SK-N-SH (cell line): ENCODE measurements at regions not wholly inside any gene's neighbourhood (a gene's known extent, or its start where the extent isn't known, plus 50 kb on each side); places are given as distances from the start of the nearest gene placed in this dataset.

ENCODE experiments used
- CTCF ChIA-PET: fragments of 300-600, 350-600 bp; formaldehyde crosslinking; extraction: SDS; loops from one replicate; lab custom pipeline; 2021; lab: Yijun Ruan, JAX
- POLR2A ChIA-PET: fragments of 350-600 bp; sonication (Branson Sonifier 250); formaldehyde crosslinking; extraction: SDS; loops from one replicate; lab custom pipeline; 2020; ENCODE audit warnings: antibody characterized with exemption, inconsistent platforms; lab: Yijun Ruan, JAX
- DNase-seq: peaks from one replicate; pipeline ENCODE4 v3.0.0; 2012
- H2AFZ ChIP-seq: fragments of 200-600 bp; sonication (generic); 2 replicates; pipeline ENCODE4 v1.8.1; 2016; ENCODE audit warnings: antibody characterized with exemption, mild to moderate bottlenecking, low read depth
- H3F3A ChIP-seq: fragments of 200-600 bp; sonication (generic); replicated peaks from 2 replicates; pipeline ENCODE3; 2016; ENCODE audit warnings: antibody characterized with exemption, mild to moderate bottlenecking; ENCODE audit not compliant: insufficient read depth
- H3K27ac ChIP-seq, 2 experiments: fragments of 200-500 bp in 1 of 2; fragments of 200-600 bp in 1 of 2; sonication (Bioruptor generic) in 1 of 2; sonication (generic), shearing (Covaris generic) in 1 of 2; 2 replicates each; pipeline versions ENCODE4 v1.5.1 to v1.6.1; 2014 to 2016; ENCODE audit warnings: low read depth in 2 of 2, inconsistent platforms in 1 of 2, low read length in 1 of 2, mild to moderate bottlenecking in 1 of 2, mixed read lengths in 1 of 2
- H3K27me3 ChIP-seq: fragments of 200-600 bp; sonication (generic), shearing (Covaris generic); 2 replicates; pipeline ENCODE4 v1.6.1; 2016; ENCODE audit warnings: mixed run types; ENCODE audit not compliant: insufficient read depth
- H3K36me3 ChIP-seq, 2 experiments: fragments of 200-500 bp in 1 of 2; fragments of 200-600 bp in 1 of 2; sonication (Bioruptor generic) in 1 of 2; sonication (generic) in 1 of 2; replicated peaks in 1 of 2; 2 replicates each; pipeline versions ENCODE3 to v1.5.1; 2014 to 2016; ENCODE audit warnings: low read length in 1 of 2, mild to moderate bottlenecking in 1 of 2; ENCODE audit not compliant: insufficient read depth in 2 of 2, control insufficient read depth in 1 of 2
- H3K4me1 ChIP-seq, 2 experiments: fragments of 200-500 bp in 1 of 2; fragments of 200-600 bp in 1 of 2; sonication (Bioruptor generic) in 1 of 2; sonication (generic), shearing (Covaris generic) in 1 of 2; 2 replicates each; pipeline versions ENCODE4 v1.5.1 to v1.6.1; 2014 to 2016; ENCODE audit warnings: low read depth in 1 of 2, low read length in 1 of 2, mixed run types in 1 of 2; ENCODE audit not compliant: insufficient read depth in 2 of 2, control insufficient read depth in 1 of 2
- H3K4me2 ChIP-seq: fragments of 200-600 bp; sonication (generic), shearing (Covaris generic); 2 replicates; pipeline ENCODE4 v1.6.1; 2017; ENCODE audit warnings: mixed run types
- H3K4me3 ChIP-seq, 2 experiments: fragments of 200-500 bp in 1 of 2; fragments of 200-600 bp in 1 of 2; sonication (Bioruptor generic) in 1 of 2; sonication (generic), shearing (Covaris generic) in 1 of 2; 2 replicates each; pipeline versions ENCODE4 v1.5.1 to v1.8.1; 2014 to 2016; ENCODE audit warnings: low read depth in 2 of 2, inconsistent platforms in 1 of 2, low read length in 1 of 2, mild to moderate bottlenecking in 1 of 2, mixed read lengths in 1 of 2, moderate library complexity in 1 of 2
- H3K79me2 ChIP-seq: fragments of 200-600 bp; sonication (generic); 2 replicates; pipeline ENCODE4 v1.8.1; 2017; ENCODE audit warnings: mild to moderate bottlenecking; ENCODE audit not compliant: insufficient read depth
- H3K9ac ChIP-seq: fragments of 200-600 bp; sonication (generic); 2 replicates; pipeline ENCODE4 v1.6.1; 2017; ENCODE audit warnings: mixed run types
- H3K9me2 ChIP-seq: fragments of 200-600 bp; sonication (generic); 2 replicates; pipeline ENCODE4 v1.6.1; 2017; ENCODE audit warnings: mixed run types
- H3K9me3 ChIP-seq: fragments of 200-600 bp; sonication (generic); 2 replicates; pipeline ENCODE4 v1.6.1; 2017; ENCODE audit warnings: mixed run types, mild to moderate bottlenecking, moderate library complexity
- H4K20me1 ChIP-seq: fragments of 200-600 bp; sonication (generic); 2 replicates; pipeline ENCODE4 v1.6.1; 2017; ENCODE audit warnings: mild to moderate bottlenecking, mixed run types; ENCODE audit not compliant: insufficient read depth
- EP300 ChIP-seq, 2 experiments: IDR thresholded peaks; 2 replicates each; pipeline versions ENCODE4 v1.4.0 to v1.6.1; 2012; ENCODE audit warnings: borderline replicate concordance in 1 of 2, low read depth in 1 of 2, low read length in 1 of 2
- MEF2A ChIP-seq: IDR thresholded peaks from 2 replicates; pipeline ENCODE4 v1.4.0; 2012; ENCODE audit warnings: low read depth, borderline replicate concordance
- MXI1 ChIP-seq: IDR thresholded peaks from 2 replicates; pipeline ENCODE4 v1.6.1; 2012; ENCODE audit warnings: mild to moderate bottlenecking, low read depth, low read length, improper control_type of control experiment
- PBX3 ChIP-seq: IDR thresholded peaks from 2 replicates; pipeline ENCODE4; 2012
- POLR2AphosphoS5 ChIP-seq: IDR thresholded peaks from 2 replicates; pipeline ENCODE4 v1.6.1; 2012; ENCODE audit warnings: low read depth, low read length
- RAD21 ChIP-seq: IDR thresholded peaks from 2 replicates; pipeline ENCODE4 v1.6.1; 2012; ENCODE audit warnings: mild to moderate bottlenecking, low read length
- REST ChIP-seq: IDR thresholded peaks from 2 replicates; pipeline ENCODE4 v1.6.1; 2012; ENCODE audit warnings: mild to moderate bottlenecking, low read depth, low read length, moderate library complexity
- RFX5 ChIP-seq: IDR thresholded peaks from 2 replicates; pipeline ENCODE4 v1.6.1; 2012; ENCODE audit warnings: mild to moderate bottlenecking, improper control_type of control experiment, low read length
- SIN3A ChIP-seq: IDR thresholded peaks from 2 replicates; pipeline ENCODE4 v1.6.1; 2012; ENCODE audit warnings: low read depth, mild to moderate bottlenecking, low read length, moderate library complexity, borderline replicate concordance
- USF2 ChIP-seq: fragments of 150-350 bp; IDR thresholded peaks from 2 replicates; pipeline ENCODE4 v1.6.1; 2017; ENCODE audit warnings: antibody characterized with exemption, low read length, low read depth, borderline replicate concordance
- ZBTB33 ChIP-seq: IDR thresholded peaks from 2 replicates; pipeline ENCODE4 v1.4.0; 2012; ENCODE audit warnings: low read depth, borderline replicate concordance
- TF ChIP-seq, protein P1 (sequence below): fragments of 150-350 bp; IDR thresholded peaks from 2 replicates; pipeline ENCODE4 v1.6.1; 2016; ENCODE audit warnings: mild to moderate bottlenecking, low read depth, low read length
- TF ChIP-seq, protein P2 (sequence below): IDR thresholded peaks from 2 replicates; pipeline ENCODE4 v1.4.0; 2012; ENCODE audit warnings: low read depth

DNA sequence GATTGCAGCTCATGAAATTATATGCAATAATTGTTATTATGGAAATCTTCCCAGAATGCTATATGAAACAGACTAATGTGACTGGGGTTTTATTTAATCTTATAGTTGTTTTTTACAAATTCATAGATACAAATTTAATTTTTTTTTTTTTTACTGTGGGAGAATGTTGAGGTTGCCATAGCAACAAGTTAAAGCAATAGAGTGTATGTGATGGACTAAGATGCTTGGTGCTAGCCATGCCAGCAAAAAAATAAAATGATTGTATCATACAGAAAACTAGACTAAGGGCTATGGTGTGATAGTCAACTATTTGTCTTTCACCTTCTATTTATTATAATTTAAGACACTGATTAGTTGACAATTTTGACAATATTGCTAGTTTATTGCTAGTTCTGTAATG, 163.2 kb upstream of the BLID start:
- peaks cover 0 to 2% of the 10 kb centered on the region in 2 experiments; a peak in 1 of 4 replicates for H3K4me1 ChIP-seq
- no peak overlapping the region for H3K9ac ChIP-seq
- POLR2A ChIA-PET = no interaction called here
- no peaks in the 10 kb centered on the region for H3F3A ChIP-seq
- H3K27ac ChIP-seq = no peak overlapping the region
- H3K4me3 ChIP-seq = no peak overlapping the region
- no peak overlapping the region for H2AFZ ChIP-seq
- H3K36me3 ChIP-seq = no peaks in the 10 kb centered on the region
- H4K20me1 ChIP-seq = no peaks in the 10 kb centered on the region
- H3K9me3 ChIP-seq = no peaks in the 10 kb centered on the region
- no peak for DNase-seq
- H3K4me2 ChIP-seq = no peak overlapping the region
- H3K9me2 ChIP-seq = no peaks in the 10 kb centered on the region
- TF ChIP-seq MXI1 (no peak), PBX3 (no peak), USF2 (no peak), REST (no peak), EP300 (IDR thresholded peaks at IDR 0.05; ENCODE audit: borderline replicate concordance in 1 of 2, low read depth in 1 of 2, low read length in 1 of 2) (no peak), RFX5 (no peak), SIN3A (no peak), ZBTB33 (no peak), MEF2A (no peak), POLR2AphosphoS5 (no peak), RAD21 (no peak)
- TF ChIP-seq, protein P1, sequence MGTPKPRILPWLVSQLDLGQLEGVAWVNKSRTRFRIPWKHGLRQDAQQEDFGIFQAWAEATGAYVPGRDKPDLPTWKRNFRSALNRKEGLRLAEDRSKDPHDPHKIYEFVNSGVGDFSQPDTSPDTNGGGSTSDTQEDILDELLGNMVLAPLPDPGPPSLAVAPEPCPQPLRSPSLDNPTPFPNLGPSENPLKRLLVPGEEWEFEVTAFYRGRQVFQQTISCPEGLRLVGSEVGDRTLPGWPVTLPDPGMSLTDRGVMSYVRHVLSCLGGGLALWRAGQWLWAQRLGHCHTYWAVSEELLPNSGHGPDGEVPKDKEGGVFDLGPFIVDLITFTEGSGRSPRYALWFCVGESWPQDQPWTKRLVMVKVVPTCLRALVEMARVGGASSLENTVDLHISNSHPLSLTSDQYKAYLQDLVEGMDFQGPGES = no peak
- TF ChIP-seq, protein P2, sequence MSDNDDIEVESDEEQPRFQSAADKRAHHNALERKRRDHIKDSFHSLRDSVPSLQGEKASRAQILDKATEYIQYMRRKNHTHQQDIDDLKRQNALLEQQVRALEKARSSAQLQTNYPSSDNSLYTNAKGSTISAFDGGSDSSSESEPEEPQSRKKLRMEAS = no peak
- H3K79me2 ChIP-seq = no peaks in the 10 kb centered on the region
- H3K27me3 ChIP-seq = no peaks in the 10 kb centered on the region
- CTCF ChIA-PET = no interaction called here
